PFSK-1 (cell line): ENCODE measurements at regions not wholly inside any gene's neighbourhood (a gene's known extent, or its start where the extent isn't known, plus 50 kb on each side); places are given as distances from the start of the nearest gene placed in this dataset.

Experiments
- TAF1 ChIP-seq: IDR thresholded peaks from 2 replicates; pipeline ENCODE4 v1.6.1; 2012; ENCODE audit warnings: low read length, control low read depth, borderline replicate concordance; ENCODE audit not compliant: insufficient read depth
- TF ChIP-seq, protein P1 (sequence below), 2 experiments: IDR thresholded peaks; 2 replicates each; pipeline versions ENCODE4 v1.6.1 to v1.8.0; 2011 to 2012; ENCODE audit warnings: low read depth in 2 of 2, low read length in 2 of 2, control low read depth in 1 of 2, inconsistent platforms in 1 of 2, mild to moderate bottlenecking in 1 of 2, moderate library complexity in 1 of 2; ENCODE audit not compliant: insufficient read depth in 1 of 2

DNA sequence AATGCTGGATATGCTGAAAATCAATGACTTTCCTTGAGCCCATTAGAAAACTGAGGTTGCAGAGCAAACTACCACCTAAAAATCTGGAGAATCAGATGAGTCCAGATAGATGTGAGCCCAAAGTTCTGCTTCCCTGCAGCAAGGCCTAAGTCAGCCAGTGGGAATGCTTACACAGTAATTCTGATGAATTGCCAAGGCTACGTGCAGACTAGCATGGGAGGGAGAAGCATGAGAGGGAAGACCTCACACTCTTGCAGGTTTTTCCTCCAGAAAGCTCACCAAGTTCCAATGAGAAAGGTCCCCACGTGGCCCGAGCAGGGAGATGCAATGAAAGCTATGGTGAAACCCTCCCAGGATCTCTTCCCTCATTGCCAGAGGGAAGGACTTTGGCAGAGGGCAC lies 104.8 kb upstream of the SIRPA start:
- TF ChIP-seq, protein P1, sequence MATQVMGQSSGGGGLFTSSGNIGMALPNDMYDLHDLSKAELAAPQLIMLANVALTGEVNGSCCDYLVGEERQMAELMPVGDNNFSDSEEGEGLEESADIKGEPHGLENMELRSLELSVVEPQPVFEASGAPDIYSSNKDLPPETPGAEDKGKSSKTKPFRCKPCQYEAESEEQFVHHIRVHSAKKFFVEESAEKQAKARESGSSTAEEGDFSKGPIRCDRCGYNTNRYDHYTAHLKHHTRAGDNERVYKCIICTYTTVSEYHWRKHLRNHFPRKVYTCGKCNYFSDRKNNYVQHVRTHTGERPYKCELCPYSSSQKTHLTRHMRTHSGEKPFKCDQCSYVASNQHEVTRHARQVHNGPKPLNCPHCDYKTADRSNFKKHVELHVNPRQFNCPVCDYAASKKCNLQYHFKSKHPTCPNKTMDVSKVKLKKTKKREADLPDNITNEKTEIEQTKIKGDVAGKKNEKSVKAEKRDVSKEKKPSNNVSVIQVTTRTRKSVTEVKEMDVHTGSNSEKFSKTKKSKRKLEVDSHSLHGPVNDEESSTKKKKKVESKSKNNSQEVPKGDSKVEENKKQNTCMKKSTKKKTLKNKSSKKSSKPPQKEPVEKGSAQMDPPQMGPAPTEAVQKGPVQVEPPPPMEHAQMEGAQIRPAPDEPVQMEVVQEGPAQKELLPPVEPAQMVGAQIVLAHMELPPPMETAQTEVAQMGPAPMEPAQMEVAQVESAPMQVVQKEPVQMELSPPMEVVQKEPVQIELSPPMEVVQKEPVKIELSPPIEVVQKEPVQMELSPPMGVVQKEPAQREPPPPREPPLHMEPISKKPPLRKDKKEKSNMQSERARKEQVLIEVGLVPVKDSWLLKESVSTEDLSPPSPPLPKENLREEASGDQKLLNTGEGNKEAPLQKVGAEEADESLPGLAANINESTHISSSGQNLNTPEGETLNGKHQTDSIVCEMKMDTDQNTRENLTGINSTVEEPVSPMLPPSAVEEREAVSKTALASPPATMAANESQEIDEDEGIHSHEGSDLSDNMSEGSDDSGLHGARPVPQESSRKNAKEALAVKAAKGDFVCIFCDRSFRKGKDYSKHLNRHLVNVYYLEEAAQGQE (IDR thresholded peaks at IDR 0.05; ENCODE audit: insufficient read depth in 1 of 2, low read depth in 2 of 2, low read length in 2 of 2) = no peak
- no peak for TF ChIP-seq TAF1
